RKO (cell line): ENCODE measurements at regions not wholly inside any gene's neighbourhood (a gene's known extent, or its start where the extent isn't known, plus 50 kb on each side); places are given as distances from the start of the nearest gene placed in this dataset.
"Not testable (repeated sequence)": the region's sequence is repeated elsewhere in the genome, so short reads cannot be mapped to it uniquely, and the experiment has no call there.

ENCODE experiments used
- DNase-seq: peaks from one replicate; pipeline ENCODE4 v3.0.0-alpha.2; 2016; ENCODE audit warnings: low spot score

DNA sequence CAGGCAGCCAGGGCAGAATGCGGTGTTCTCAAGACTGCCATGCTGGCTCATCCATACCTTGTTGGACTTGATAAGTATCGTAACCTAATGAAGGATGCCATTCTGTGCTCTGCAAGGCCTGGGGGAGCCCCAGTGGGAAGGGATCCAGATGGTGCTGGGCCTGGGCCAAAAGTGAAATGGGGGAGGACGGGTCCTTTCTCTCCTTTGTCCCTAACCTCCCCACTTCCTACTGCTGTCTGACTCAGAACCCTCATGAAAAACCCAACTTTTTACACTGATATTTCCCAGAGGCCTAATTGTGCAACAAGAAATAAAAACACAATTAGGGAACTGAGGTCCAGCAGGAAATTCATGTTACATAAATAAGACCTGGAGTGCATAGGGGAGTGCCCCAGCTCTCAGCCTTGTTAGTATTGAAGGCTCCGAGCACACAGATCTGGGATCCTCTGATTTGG is 193.7 kb upstream of the SVIL start:
- no peak for DNase-seq

DNA sequence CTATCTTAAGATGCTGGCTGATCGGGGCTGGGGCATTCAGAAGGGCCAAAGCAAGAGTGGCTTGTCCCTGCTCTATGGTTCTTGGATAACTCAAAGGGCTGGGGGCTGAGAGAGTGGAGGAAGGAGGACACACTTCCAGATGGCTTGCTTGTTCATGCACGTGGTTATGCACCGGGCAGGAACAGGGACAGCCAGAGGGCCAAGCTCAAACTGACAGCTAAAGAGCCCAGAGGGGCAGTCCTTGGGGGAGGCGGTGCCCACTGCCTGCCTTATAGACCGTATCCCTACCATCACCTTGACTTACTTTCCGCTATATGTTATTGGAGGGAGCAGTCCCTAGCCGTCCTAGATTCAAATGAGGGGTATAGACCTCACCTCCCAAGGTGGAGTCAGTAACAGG is 192.7 kb upstream of the SVIL start:
- DNase-seq: no peak

DNA sequence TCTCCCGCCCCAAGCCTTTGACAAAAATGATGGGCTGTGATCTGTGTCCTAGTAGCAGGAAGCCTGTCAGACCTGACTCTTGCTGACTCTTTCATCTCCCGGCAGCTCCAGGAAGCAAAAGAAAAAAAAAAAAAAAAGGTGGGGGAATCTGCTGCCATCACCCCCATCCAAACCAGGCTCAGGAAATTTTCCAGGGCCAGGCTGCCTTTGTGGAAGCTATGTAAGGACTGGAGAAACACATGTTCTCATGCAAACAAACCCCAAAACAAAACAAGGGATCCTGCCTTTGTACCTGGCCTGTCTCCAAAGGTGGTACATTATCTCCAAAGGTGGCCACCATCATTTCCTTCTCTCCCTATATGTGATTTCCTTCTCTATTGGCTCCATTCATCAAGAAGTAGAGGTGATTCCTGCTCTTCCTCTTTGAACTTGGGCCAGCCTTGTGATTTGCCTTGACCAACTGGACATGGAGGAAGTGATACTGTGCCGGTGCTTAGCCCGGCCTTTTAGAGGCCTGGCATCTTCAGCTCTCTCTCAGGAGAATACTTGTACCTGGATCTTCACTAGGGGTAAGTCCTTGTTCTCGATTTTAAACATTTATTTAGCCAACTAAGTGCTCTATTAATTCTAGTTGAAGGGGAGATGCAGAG is 192.2 kb upstream of the SVIL start:
- no peak for DNase-seq

DNA sequence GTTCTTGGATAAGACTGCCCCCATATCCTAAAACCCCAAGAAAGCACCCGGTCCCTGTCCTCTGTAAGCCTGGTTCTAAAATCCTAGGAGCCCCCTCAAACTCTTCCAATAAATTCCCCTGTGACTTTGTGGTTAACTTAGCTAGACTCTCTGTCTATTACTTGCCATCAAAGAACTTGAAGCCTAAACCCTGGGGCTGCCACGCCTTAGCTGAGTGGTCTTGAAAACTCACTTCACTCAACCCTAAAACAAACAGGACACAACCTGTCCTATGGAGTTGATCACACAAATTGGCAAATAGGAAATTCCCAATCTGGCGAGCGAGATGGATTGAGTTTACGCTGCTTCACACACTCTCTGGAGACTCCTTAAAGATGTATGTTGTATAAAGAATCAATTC is 191.4 kb upstream of the SVIL start:
- DNase-seq: no peak

DNA sequence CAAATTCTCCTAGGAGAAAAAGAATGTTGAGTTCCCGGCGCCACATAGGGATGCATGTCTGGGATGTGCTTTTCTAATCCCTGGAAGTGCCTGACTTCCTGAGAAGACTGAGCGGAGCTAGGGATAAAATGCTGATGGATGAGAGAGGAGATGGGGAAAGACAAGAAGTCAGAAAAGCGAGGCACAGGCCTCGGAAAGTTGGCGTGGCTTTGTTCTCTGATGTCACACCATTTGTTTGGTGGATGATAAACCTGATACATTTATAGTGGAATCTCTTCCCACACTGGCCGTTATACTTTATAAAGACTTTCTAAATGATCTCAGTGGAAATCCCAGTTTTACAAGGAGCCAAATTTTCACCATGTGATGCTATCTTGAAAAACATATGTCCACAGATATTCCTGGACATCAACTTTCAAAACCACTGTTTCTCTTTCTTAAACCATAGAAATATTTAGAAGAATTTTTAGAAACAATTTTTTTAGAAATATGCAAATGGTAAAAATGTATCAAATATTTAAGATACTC is 188.8 kb upstream of the SVIL start:
- DNase-seq: no peak

DNA sequence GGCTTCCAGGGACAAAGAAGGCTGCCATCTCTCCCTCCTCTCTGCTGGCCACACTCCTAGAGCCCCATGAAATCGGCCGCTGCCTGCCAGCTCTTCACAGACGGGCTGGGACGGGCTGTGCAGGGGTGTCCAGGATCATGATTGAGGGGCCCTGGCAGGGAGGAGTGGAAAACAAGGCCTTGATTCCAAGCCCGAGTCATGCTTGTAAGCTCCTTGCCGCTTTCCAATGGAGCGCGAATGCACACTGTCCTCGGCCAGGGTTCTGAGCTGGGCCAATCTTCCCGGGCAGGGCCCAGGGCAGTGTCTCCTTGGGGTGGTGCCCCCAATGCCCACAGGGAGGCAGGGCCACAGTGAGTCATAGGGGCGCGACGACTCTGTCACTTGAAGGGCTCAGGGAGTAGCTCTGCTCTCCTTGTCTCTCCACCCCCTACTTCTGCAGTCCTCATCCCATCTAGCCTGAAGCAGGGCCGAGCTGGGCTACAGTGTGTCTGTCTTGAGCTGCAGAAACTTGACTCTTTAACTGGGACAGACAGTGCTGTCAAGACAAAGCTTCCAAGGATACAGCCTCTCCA is 186.2 kb upstream of the SVIL start:
- no peak for DNase-seq

DNA sequence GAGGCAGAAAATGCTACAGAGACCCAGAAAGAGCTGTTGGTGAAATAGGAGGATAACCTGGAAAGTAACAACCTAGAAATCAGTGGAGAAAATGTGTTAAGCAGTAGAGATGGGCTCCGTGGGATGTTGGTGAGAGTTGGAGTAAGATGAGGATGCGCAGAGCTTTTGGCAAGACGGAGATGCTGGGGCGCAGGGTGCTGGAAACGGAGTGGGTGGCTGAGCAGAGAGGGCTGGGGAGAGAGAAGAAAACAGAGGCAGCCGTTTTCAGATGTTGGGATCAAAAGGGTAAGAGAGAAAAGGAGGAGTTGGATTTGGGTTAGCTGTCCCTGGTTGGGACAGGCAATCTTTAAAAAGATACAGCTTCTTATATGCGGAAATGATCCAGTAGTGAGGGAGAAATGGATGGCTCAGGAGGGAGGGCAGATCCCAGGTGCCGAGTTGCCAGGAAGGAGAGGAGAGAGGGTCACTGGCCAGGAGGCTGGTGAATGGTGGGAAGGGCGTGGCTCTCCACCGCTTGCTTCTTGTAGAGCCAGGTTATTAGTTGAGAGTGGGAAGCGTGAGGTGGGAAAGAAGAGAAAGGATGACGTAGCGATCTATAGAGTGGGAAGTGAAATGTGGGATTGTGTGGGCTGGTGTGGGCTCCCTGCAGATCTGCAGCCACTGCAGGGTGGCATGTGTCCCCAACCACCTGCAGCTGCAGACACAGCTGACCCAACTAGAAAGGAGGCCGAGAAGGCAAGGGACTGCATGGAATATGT is 182.2 kb upstream of the SVIL start:
- no peak for DNase-seq

DNA sequence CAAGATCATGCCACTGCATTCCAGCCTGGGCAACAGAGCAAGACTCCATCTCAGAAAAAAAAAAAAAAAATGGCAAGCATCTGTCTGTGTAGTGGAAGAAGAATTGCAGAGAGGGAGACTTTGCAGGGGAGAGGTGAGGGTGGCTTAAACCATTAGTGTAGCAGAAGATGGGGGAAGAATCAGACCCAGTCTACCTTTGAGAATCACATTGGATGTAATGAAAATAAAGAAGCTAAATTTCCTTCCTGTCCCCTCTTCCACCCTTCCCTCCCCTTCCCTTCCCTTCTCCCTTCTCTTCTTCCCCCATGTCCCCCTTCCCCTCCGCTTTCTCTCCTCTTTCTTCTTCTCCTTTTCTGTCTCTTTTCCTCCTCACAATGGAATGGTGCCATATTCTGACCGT is 180.8 kb upstream of the SVIL start:
- DNase-seq: no peak

DNA sequence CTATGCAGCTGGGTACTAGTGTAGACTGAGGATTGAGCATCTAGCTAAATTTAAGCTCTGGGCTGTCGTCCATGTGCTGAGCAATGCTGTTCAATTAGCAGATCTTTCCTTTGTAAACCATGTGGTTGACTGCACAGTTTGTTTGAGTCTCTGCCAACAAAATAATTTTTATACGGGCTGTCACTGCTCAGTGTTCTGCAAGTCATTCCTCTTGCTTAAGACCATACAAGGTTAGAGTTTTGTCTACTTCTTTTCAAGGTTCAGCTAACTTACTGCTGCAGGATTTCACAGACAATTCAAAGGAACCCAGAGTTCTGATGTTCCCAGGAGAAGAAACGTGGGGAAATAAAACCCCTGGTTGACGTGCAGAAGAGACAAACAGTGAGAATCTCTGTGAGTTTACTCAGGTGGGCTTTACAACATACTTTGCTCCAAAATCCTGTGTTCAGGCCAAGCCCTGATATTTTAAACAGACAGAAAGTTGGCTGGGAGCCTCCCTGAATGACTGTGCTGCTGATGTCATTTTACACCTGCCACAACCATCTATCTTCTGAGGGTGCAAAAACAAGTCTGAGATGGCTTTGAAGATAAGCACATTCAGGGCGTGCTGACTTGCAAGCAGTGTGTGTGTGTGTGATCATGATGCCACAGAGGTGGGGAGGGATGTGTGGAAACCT is 177.1 kb upstream of the SVIL start:
- no peak for DNase-seq

DNA sequence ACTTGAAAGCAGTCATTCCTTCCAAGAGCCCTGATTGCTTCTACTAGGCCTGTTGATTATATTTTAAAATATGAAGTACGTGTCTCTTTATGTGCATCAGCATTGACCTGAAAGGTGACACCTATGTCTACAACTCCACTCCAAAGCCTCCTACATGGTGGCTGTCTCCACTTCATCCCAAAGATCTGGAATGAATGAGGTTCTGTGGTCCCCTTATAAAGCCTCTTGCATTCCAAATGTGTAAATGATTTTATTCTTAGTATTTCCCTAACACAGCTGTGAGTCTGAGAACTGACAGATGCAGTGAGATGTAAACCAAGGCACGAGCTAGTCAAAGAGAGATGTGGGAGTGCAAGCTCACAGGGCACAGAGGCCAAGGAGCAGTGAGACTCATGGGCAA is 176.0 kb upstream of the SVIL start:
- DNase-seq: no peak

DNA sequence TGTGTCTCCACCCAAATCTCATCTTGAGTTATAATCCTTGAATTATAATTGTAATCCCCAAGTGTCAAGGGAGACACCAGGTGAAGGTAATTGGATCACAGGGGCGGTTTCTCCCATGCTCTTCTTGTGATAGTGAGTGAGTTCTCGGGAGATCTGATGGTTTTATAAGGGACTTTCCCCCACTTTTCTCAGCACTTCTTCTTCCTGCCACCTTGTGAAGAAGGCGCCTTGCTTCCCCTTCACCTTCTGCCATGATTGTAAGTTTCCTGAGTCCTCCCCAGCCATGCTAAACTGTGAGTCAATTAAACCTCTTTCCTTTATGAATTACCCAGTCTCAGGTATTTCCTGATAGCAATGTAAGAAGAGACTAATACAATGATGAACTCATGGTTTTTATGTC is 175.5 kb upstream of the SVIL start:
- not testable (repeated sequence) for DNase-seq

DNA sequence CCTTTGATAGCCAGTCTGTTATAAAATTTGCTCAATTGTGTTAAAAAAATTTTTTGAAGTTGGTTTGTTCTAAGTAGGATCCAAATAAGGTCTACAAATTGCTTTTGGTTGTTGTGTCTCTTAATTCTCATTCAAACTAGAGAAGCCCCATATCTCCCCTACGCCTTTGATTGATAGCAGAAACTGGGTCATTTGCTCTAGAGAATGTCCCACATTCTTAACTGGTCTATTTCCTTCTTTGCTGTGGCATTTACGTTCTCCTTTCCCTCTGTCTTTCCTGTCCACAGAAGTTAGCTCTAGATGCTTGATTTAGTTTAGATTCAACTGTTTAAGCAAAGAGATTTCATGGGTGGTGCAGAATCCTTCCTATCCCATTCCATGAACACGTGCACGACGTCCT is 174.6 kb upstream of the SVIL start:
- DNase-seq: no peak

DNA sequence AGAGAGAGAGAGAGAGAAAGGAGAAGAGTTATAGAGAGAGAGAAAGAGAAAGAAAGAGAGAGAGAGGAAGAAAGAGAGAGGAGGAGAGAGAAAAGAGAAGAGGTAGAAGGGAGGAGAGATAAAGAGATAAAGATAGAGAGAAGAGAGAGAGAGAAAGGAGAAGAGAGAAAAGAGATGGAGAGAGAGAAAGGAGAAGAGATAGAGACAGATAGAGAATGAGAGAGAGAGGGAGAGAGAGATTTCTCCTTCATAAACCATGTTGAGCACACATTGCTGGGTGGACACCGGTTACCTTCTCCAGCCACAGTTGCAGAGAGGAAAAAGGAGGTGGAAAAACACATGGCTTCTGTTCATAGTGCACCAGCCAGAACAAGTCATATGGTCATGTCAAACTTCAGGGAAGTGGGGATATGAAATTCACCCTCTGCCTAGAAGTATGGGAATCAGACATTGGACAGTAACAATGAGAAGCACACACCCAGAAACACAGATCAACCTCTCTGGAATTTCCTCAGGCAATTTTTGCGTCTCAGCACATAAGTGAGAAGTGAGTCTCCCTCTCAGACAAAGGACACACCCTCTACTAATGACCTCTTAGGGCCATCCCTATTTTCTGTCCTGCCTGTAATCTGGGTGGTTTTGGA is 172.5 kb upstream of the SVIL start:
- DNase-seq: no peak

DNA sequence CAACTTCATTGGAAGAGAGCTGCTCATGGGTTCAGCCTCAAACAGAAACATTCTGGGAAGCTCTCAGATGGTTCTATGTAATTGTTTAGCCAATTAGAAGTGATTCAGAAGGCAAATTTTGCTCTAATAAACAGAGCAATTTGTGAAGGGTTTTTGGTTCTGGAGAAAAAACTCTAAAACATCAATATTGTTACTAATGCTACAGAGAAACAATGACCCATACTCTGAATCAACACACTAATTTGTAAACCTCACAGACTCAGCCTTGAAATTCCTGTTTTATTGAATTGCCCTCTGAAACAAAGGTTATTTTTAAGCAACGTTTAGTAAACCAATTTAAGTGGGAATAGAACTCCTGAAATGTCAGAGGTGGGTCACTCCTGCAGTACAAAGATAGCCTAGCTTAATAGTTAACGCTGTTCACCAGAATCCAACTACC is 171.6 kb upstream of the SVIL start:
- no peak for DNase-seq

DNA sequence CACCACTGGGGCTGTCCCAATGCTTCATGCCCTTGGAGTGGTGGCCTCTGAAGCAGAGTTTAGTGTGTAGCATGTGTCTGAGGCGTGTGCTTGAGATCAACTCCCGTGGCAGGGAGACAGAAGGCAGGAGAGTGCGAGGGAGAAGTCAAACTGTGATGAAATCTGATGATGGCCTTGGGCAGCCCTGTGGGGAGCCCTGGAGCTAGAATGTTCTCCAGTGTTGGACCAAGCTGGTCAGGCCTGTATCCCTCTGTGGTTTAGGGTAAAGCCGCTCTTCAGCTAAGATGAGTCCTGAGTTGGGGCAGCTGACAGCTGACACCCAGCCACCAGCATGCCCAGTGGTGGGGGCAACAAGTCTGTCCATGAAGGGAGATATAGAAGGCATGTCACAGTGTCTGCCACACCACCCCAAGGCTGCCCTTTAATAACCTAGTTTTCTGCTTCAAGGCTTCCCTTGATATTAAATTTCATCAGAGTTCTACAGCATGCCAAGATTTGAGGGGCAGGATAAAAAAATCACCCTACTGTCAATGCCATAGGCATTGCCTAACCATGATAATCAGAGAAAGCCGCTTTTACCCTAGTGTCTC is 170.5 kb upstream of the SVIL start:
- no peak for DNase-seq

DNA sequence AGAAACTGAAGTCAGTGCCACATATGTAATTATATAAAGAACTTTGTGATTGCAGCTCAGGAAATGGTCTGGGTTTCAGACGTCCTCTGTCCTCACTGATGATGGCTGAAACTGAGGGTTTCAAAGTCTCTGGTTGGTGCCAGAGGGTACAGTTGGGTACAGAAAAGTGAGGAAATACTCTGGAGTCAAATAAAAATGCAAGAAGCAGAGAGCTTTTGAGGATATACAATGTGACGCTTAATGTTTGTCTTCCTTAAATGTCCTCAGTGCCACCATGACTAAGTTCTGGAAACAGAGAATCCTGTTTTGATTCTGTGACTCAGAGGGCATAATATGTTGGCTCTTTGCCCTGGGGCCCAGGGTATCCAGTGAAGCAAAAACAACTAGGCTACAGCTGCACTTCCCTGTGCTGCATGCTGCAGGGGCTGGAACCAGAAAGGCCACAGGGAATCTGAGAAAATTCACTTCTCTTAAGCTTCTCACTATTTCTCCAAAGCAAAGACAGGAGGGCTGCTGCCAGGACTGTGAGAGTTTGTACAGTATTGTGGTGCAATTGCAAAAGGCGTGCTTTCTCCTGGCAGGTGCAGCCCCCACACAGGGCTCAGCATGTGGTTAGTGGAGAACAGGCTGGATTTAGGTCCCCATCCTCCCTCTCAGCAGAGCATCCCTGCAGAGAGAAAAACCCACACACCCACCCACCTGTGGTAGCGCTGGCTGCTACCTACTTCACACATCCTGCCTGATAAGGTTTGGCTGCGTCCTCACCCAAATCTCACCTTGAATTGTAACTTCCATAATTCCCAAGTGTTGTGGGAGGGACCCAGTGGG is 169.5 kb upstream of the SVIL start:
- peak; percentile 78 for DNase-seq

DNA sequence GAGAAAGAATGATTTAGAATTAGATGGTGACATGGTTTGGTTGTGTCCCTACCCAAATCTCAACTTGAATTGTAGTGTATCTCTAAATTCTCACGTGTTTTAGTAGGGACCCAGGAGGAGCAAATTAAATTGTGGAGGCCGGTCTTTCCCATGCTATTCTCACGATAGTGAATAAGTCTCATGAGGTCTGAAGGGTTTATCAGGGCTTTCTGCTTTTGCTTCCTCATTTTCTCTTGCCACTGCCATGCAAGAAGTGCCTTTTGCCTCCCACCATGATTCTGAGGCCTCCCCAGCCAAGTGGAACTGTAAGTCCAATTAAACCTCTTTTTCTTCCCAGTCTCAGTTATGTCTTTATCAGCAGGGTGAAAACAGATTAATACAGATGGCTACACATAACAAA is 167.4 kb upstream of the SVIL start:
- DNase-seq: no peak

DNA sequence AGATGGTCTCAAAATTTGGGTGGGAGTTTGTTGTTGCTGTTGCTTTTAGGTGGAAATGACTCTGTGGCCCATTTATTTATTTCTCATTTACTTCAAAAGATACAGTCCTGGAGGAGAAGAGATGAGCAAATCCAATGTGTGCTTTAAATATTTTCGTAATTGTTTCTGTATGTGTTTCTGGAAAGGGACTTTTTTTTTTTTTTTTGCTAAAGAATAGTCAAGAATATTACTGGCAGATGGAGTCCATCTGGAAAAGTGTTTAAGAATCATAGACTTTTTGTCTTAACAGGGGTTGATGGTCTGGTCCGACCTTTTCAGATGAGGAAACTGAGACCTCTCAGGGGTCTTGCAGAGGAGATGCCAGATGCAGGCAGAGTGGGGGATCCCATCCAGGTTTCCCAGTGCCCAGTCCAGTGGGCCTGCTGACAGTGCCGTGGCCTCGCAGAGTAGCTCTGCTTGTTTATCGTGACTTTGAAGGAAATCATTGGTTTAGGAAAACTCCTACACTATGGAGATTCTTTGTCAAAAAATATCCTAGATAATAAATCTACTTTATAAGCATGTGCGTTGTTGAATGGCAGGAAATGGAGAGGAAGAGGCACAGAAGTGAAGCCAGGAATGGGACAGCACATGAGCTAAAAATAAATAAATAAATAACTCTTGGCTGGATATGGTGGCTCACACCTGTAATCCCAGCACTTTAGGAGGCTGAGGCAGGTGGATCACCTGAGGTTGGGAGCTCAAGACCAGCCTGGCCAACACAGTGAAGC is 164.3 kb upstream of the SVIL start:
- no peak for DNase-seq

DNA sequence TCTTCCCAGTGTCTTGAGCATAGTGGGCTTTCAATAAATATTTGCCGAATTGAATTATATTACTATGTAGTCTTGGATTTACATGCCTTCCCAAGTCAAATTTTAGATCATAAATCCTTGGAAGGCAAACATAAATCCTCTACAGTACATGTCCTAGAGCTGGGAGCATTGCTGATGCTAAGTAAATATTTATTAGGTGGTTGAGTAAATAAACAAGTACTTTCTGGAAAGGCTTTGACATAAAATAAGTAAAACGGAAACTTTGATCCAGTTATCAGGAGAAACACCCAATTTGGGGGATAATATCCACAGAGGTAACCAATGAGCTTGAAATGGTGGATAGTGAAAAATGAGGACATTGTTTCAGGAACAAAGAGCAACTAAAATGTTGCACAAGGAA is 162.8 kb upstream of the SVIL start:
- DNase-seq: no peak

DNA sequence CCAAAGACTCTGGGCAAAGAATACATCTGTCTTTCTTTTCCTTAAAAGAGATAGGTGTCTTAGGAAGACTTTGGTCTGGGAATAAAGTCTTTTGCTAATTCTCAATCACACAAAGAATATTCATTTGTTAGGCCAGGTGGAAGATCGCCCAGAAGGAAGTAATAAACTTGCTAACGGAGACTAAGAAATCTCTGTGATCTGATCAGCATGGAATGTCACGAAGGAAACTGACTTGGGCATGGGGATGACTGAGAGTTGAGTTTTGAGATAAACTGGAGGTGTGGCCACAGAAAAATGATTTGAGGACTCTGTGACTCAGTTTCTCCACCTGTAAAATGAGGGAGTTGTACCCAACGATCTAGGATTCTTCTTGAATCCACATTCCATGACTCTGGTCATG is 161.1 kb upstream of the SVIL start:
- no peak for DNase-seq
